ENCODE measurements at regions not wholly inside any gene's neighbourhood (a gene's known extent, or its start where the extent isn't known, plus 50 kb on each side); places are given as distances from the start of the nearest gene placed in this dataset.

DNA sequence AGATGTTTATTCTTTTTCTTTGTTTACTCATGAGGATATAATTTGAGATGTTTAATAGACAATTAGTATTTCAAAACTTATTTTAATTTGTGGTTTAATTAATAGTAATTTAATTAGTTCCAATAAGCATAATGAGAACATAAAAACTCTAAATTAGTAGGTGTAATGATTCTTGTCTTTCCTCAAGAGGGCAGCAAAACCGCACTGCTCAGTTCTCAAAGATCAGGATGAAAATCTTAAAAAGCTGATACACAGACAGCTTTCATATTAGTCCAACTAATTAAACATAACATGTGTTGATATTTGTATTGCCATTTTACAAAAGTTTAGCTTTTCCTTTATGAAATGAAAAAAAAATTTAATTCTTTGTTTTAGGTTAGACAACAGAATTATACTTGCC lies 106.7 kb upstream of the C21orf91 start:
- peaks cover 3% of the 10 kb centered on the region; the same call in 1 of the 2 replicates for H3K36me3 ChIP-seq (ENCODE audit: insufficient read depth, low read length)
- peaks cover 4% of the 10 kb centered on the region for H3K9me3 ChIP-seq (ENCODE audit: control insufficient read depth, insufficient read depth, low read length)
- peaks cover 3% of the 10 kb centered on the region; the same call in 1 of the 2 replicates for H3K4me1 ChIP-seq (ENCODE audit: insufficient read depth, low read length)
- no peak overlapping the region for H3K9ac ChIP-seq (ENCODE audit: low read depth, low read length)

- H3K36me3 ChIP-seq (ENCODE audit: insufficient read depth, low read length), result peaks cover 3% of the 10 kb centered on the region; the same call in 1 of the 2 replicates
Observed at GRCh38 chr21:17925000-17925610, 105.9 kb upstream of the C21orf91 start.

GRCh38 chr21:17921579-17922530 lies 102.7 kb upstream of the C21orf91 start:
- H3K9me3 ChIP-seq (ENCODE audit: control insufficient read depth, insufficient read depth, low read length), result peaks cover 15% of the 10 kb centered on the region
- peaks cover 8% of the 10 kb centered on the region; the same call in 1 of the 2 replicates for H3K36me3 ChIP-seq (ENCODE audit: insufficient read depth, low read length)
- peaks cover 3% of the 10 kb centered on the region; the same call in 1 of the 2 replicates for H3K4me1 ChIP-seq (ENCODE audit: insufficient read depth, low read length)
- no peak overlapping the region for H3K9ac ChIP-seq (ENCODE audit: low read depth, low read length)

More at GRCh38 chr21:17925000-17925610, 105.9 kb upstream of the C21orf91 start:
- Histone ChIP-seq H3K9me3 (ENCODE audit: control insufficient read depth, insufficient read depth, low read length) (peaks cover 12% of the 10 kb centered on the region), H3K4me1 (ENCODE audit: insufficient read depth, low read length) (peaks cover 3% of the 10 kb centered on the region; the same call in 1 of the 2 replicates), H3K9ac (ENCODE audit: low read depth, low read length) (no peak overlapping the region)

DNA sequence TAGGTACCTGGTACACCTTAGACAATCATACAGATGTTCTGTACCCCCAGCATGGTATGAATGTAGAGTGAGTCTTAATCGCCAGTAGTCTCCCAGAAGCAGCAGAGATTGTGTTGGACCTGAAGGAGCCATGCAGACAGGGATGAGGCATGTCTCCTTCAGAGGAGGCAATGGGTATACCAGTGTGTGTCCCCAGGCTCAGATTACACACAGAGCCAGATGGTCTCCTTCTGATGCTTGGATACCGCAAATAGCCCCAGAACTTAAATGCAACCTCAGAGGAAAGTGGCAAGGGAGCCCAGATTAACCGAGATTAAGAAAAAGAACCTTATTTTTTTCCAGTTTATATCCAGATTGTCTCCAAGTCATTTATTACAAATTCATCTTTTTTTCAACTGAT lies 96.8 kb upstream of the C21orf91 start:
- Histone ChIP-seq H3K36me3 (ENCODE audit: insufficient read depth, low read length) (peaks cover 4% of the 10 kb centered on the region; the same call in 1 of the 2 replicates), H3K9ac (ENCODE audit: low read depth, low read length) (no peak overlapping the region), H3K4me1 (ENCODE audit: insufficient read depth, low read length) (no peaks in the 10 kb centered on the region), H3K9me3 (ENCODE audit: control insufficient read depth, insufficient read depth, low read length) (peaks cover 11% of the 10 kb centered on the region)

GRCh38 chr21:17911628-17912027 lies 92.5 kb upstream of the C21orf91 start:
- Histone ChIP-seq H3K9ac (ENCODE audit: low read depth, low read length) (no peak overlapping the region), H3K4me1 (ENCODE audit: insufficient read depth, low read length) (no peaks in the 10 kb centered on the region), H3K9me3 (ENCODE audit: control insufficient read depth, insufficient read depth, low read length) (no peaks in the 10 kb centered on the region)

DNA sequence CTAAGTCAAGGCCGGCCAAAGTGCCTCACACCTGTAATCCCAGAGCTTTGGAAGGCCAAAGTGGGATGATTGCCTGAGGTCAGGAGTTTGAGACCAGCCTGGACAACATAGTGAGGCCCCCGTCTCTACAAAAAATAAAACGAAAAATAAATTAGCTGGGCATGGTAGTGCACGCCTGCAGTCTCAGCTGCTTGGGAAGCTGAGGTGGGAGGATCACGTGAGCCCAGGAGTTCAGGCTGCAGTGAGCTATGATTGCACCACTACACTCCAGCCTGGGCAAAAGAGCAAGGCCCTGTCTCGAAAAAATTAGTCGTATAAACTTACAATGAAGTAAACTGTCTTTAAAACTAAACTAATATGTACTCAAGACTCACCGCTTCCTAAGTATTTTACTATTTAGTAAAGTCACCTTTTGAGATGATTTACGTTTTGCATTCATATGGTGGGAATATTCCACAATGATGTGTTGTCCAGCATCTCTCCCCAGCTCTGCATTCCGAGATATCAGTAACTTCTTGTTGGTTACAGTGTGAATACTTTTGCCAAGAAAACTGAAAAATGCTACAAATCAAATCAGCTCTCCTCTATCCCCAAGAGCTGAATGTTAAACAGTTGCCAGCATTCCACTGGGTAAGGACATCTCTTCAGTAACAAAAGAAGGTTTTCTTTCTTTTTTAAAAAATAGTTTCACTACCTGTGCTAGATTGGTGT lies 84.9 kb upstream of the C21orf91 start:
- Histone ChIP-seq H3K4me1 (ENCODE audit: insufficient read depth, low read length) (peaks cover 19% of the 10 kb centered on the region), H3K9me3 (ENCODE audit: control insufficient read depth, insufficient read depth, low read length) (no peaks in the 10 kb centered on the region), H3K36me3 (ENCODE audit: insufficient read depth, low read length) (no peaks in the 10 kb centered on the region), H3K9ac (ENCODE audit: low read depth, low read length) (no peak overlapping the region; the same call in 1 of the 2 replicates)

More at GRCh38 chr21:17911628-17912027, 92.5 kb upstream of the C21orf91 start:
- H3K36me3 ChIP-seq (ENCODE audit: insufficient read depth, low read length), result no peaks in the 10 kb centered on the region

GRCh38 chr21:17903029-17903806 lies 84.1 kb upstream of the C21orf91 start:
- peaks cover 19% of the 10 kb centered on the region for H3K4me1 ChIP-seq (ENCODE audit: insufficient read depth, low read length)
- H3K9ac ChIP-seq (ENCODE audit: low read depth, low read length), result peak overlapping the region; percentile 19; the same call in 1 of the 2 replicates
- no peaks in the 10 kb centered on the region for H3K36me3 ChIP-seq (ENCODE audit: insufficient read depth, low read length)
- peaks cover 5% of the 10 kb centered on the region; the same call in 1 of the 2 replicates for H3K9me3 ChIP-seq (ENCODE audit: control insufficient read depth, insufficient read depth, low read length)

GRCh38 chr21:17901458-17902079 lies 82.4 kb upstream of the C21orf91 start:
- no peaks in the 10 kb centered on the region for H3K36me3 ChIP-seq (ENCODE audit: insufficient read depth, low read length)
- H3K9me3 ChIP-seq (ENCODE audit: control insufficient read depth, insufficient read depth, low read length), result peaks cover 5% of the 10 kb centered on the region; the same call in 1 of the 2 replicates
- H3K9ac ChIP-seq (ENCODE audit: low read depth, low read length), result peak overlapping the region; percentile 40
- peaks cover 19% of the 10 kb centered on the region for H3K4me1 ChIP-seq (ENCODE audit: insufficient read depth, low read length)

DNA sequence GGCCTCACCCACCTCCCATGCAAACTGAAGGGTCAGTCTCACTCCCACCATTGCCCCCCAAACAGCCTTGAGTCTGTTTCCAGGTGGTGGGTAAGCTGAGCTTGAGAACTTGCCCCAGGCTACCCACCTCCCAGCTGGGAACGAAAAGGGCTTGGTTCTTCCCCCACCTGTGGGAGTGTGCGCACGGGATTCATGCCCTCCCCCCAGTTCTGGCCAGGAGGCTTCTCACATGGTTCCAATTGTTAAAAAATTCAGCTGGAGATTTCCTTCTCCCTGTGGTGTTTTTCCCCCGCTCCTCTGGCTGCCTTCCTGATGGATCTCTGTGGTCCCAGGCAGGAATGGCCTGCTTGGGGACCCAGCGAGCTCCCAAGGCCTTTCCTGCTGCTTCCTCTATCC lies 81.8 kb upstream of the C21orf91 start:
- Histone ChIP-seq H3K9ac (ENCODE audit: low read depth, low read length) (peak overlapping the region; percentile 40), H3K4me1 (ENCODE audit: insufficient read depth, low read length) (peaks cover 19% of the 10 kb centered on the region), H3K9me3 (ENCODE audit: control insufficient read depth, insufficient read depth, low read length) (peaks cover 5% of the 10 kb centered on the region; the same call in 1 of the 2 replicates), H3K36me3 (ENCODE audit: insufficient read depth, low read length) (no peaks in the 10 kb centered on the region)

- H3K9me3 ChIP-seq (ENCODE audit: control insufficient read depth, insufficient read depth, low read length), result peaks cover 5% of the 10 kb centered on the region; the same call in 1 of the 2 replicates
- peak overlapping the region; percentile 40 for H3K9ac ChIP-seq (ENCODE audit: low read depth, low read length)
- H3K4me1 ChIP-seq (ENCODE audit: insufficient read depth, low read length), result peaks cover 19% of the 10 kb centered on the region
- no peaks in the 10 kb centered on the region for H3K36me3 ChIP-seq (ENCODE audit: insufficient read depth, low read length)
Observed at GRCh38 chr21:17900281-17900989, 81.3 kb upstream of the C21orf91 start.

DNA sequence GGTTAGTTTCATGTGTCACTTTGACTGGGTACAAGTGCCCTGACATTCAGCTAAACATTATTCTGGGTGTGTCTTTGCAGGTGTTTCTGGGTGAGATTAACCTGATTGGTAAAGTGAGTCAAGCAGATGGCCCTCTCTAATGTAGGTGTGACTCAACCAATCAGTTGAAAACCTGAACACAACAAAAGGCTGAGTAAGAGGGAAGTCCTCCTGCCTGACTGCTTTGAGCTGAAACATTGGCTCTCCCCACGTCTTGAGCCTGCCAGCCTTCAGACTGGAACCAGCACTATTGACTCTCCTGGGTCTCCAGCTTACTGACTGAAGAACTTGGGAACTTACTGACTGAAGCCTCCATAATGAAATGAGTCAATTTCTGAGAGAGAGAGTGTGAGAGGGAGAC lies 70.0 kb upstream of the C21orf91 start:
- Histone ChIP-seq H3K9ac (ENCODE audit: low read depth, low read length) (no peak overlapping the region), H3K4me1 (ENCODE audit: insufficient read depth, low read length) (no peaks in the 10 kb centered on the region), H3K9me3 (ENCODE audit: control insufficient read depth, insufficient read depth, low read length) (no peaks in the 10 kb centered on the region), H3K36me3 (ENCODE audit: insufficient read depth, low read length) (no peaks in the 10 kb centered on the region)

DNA sequence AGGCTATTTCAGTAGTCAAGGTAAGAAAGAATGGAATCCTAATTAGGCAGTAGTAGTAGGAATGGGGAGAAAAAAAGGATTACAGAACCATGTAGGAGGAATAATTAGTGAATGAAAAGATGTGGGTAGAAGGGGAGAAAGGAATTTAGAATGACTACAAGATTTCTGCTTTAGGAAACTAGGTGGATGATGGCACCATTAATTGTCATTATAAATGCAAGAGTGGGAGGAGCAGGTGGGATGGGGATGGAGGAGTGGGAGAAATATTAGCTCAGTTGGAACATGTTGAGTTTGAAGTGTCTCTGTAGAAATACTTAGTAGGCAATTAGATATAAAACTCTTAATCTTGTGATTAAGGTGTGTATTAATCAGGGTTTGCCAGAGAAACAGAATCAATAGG lies 50.0 kb upstream of the C21orf91 start:
- Histone ChIP-seq H3K36me3 (ENCODE audit: insufficient read depth, low read length) (no peaks in the 10 kb centered on the region), H3K9me3 (ENCODE audit: control insufficient read depth, insufficient read depth, low read length) (no peaks in the 10 kb centered on the region), H3K9ac (ENCODE audit: low read depth, low read length) (no peak overlapping the region), H3K4me1 (ENCODE audit: insufficient read depth, low read length) (no peaks in the 10 kb centered on the region)

Data from ES-I3 (cell line).